GM19328 (cell line): ENCODE measurements at regions not wholly inside any gene's neighbourhood (a gene's known extent, or its start where the extent isn't known, plus 50 kb on each side); places are given as distances from the start of the nearest gene placed in this dataset.
"Not testable (repeated sequence)": the region's sequence is repeated elsewhere in the genome, so short reads cannot be mapped to it uniquely, and the experiment has no call there.

Experiments used
- ATAC-seq: cut with Tn5 transposase; IDR thresholded peaks from one replicate; pipeline ENCODE4 v1.9.1; 2021; ENCODE audit warnings: mild to moderate bottlenecking, moderate library complexity; ENCODE audit not compliant: unreplicated experiment

- no peak for ATAC-seq
Measured at GRCh38 chr7:115654384-115655214, 376.0 kb downstream of the TFEC start.

- no peak for ATAC-seq
Measured at GRCh38 chr7:115649429-115649828, 381.1 kb downstream of the TFEC start.

- ATAC-seq: no peak
Measured at GRCh38 chr7:115647712-115648111, 382.9 kb downstream of the TFEC start.

GRCh38 chr7:115642194-115642593, 388.4 kb downstream of the TFEC start:
- no peak for ATAC-seq

GRCh38 chr7:115638853-115639252, 391.7 kb downstream of the TFEC start:
- no peak for ATAC-seq

- ATAC-seq: no peak
Measured at GRCh38 chr7:115637128-115637527, 393.4 kb downstream of the TFEC start.

GRCh38 chr7:115635876-115636275, 394.7 kb downstream of the TFEC start:
- ATAC-seq: no peak

- ATAC-seq: no peak
Measured at GRCh38 chr7:115635376-115635775, 395.2 kb downstream of the TFEC start.

GRCh38 chr7:115634633-115635032, 395.9 kb downstream of the TFEC start:
- no peak for ATAC-seq

- no peak for ATAC-seq
Measured at GRCh38 chr7:115632636-115633035, 397.9 kb downstream of the TFEC start.

GRCh38 chr7:115631782-115632181, 398.8 kb downstream of the TFEC start:
- no peak for ATAC-seq

- no peak for ATAC-seq
Measured at GRCh38 chr7:115630049-115630448, 400.5 kb downstream of the TFEC start.

GRCh38 chr7:115618676-115619075, 411.9 kb downstream of the TFEC start:
- ATAC-seq: no peak

GRCh38 chr7:115613836-115614235, 416.7 kb downstream of the TFEC start:
- ATAC-seq: no peak

GRCh38 chr7:115603416-115603815, 427.1 kb downstream of the TFEC start:
- no peak for ATAC-seq

- no peak for ATAC-seq
Measured at GRCh38 chr7:115600207-115600606, 430.4 kb downstream of the TFEC start.

- not testable (repeated sequence) for ATAC-seq
Measured at GRCh38 chr7:115599184-115599583, 431.4 kb downstream of the TFEC start.

GRCh38 chr7:115597220-115597619, 433.3 kb downstream of the TFEC start:
- ATAC-seq: not testable (repeated sequence)

GRCh38 chr7:115593111-115593510, 437.5 kb downstream of the TFEC start:
- ATAC-seq: no peak

GRCh38 chr7:115585015-115585718, 445.4 kb downstream of the TFEC start:
- no peak for ATAC-seq

GRCh38 chr7:115582956-115583355, 447.6 kb downstream of the TFEC start:
- no peak for ATAC-seq

GRCh38 chr7:115578576-115578975, 452.0 kb downstream of the TFEC start:
- no peak for ATAC-seq
